ENCODE measurements at regions not wholly inside any gene's neighbourhood (a gene's known extent, or its start where the extent isn't known, plus 50 kb on each side); places are given as distances from the start of the nearest gene placed in this dataset.
"Not testable (repeated sequence)": the region's sequence is repeated elsewhere in the genome, so short reads cannot be mapped to it uniquely, and the experiment has no call there.

DNA sequence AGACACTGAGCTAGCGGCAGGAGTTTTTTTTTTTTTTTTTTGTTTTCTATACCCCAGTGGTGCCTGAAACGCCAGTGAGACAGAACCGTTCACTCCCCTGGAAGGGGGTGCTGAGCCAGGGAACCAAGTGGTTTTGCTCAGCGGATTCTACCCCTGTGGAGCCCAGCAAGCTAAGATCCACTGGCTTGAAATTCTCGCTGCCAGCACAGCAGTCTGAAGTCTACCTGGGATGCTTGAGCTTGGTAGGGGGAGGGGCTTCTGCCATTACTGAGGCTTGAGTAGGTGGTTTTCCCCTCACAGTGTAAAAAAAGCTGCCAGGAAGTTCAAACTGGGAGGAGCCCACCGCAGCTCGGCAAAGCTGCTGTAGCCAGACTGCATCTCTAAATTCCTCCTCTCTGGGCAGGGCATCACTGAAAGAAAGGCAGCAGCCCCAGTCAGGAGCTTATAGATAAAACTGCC lies 173.0 kb downstream of the DMAC1 start:
- peak; percentile 10 to 11 for DNase-seq (ENCODE audit: low read depth in 2 of 2, low spot score in 1 of 2)

DNA sequence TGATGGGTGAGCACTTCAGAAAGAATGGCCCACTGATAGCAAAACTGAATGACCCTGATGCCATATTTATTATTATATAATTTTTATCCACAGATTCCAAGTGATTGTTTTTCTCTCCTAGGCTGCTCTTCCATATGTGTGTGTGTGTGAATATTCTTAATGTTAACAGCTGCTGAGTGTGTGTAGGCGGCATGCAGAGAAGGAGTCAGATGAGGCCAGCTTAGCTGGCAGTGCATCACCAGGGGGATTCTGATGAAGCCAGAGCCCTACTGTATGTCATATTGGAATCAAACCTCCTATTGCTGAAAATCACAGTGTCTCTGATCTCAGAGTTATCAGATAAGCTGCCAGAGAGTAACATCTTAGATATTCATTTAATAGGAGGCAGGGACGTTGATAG lies 177.1 kb downstream of the DMAC1 start:
- DNase-seq (ENCODE audit: low read depth in 2 of 2, low spot score in 1 of 2), result no peak

DNA sequence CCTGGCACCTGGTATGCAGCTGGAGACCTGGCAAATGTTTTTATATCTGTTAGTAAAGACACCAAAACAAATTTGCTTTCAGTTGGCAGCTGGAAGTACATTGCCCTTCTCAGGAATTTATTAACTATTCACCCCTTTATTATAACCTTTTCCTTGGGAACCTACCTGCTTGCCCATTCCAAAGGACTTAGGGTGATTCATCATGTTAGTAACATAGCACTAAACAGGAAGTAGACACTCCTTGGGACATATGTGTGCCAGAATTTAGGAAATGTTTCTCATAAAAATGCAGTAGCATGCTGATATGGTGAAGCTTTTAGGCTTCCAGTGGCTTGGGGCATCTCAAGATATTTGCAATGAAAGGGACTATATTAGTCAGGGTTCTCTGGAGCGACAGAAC lies 184.2 kb downstream of the DMAC1 start:
- no peak for DNase-seq (ENCODE audit: low read depth in 2 of 2, low spot score in 1 of 2)

DNA sequence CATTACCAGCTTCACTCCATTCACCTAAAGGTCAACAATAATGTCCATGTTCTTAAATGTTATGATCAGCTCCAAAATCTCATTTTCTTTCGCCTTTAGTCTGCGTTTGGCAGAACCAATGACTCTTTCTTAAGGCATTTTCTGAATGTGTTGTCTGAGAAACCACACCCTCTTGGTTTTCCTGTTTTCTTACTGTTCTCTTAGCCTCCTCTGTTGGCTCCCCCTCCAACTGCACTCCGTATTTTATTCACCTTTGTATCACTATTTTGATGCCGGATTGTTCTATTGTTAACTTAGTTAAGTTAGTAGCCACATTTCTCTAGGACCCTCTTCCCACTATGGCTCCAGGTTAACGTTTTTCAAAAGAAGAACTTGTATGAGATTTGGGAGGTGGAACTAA lies 185.6 kb downstream of the DMAC1 start:
- DNase-seq (ENCODE audit: low read depth in 2 of 2, low spot score in 1 of 2), result no peak

DNA sequence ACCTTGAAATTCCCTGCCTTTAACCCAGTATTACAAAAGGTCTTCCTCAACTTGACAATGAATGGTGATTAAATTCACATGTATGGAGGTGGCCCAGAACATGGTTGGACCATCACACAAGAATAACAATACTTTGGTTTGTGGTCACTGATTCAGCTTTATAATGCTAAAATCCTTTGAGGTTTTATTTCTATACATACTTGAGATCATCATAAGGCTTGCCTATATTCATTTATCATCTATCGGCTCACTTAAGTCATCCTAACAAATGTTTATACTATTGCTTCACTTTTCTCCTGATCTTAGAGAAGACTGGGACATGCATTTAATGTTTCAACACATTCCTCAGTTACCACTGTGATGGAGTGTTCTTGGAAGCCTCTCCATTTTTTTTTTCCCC lies 191.3 kb downstream of the DMAC1 start:
- DNase-seq (ENCODE audit: low read depth in 2 of 2, low spot score in 1 of 2), result no peak

DNA sequence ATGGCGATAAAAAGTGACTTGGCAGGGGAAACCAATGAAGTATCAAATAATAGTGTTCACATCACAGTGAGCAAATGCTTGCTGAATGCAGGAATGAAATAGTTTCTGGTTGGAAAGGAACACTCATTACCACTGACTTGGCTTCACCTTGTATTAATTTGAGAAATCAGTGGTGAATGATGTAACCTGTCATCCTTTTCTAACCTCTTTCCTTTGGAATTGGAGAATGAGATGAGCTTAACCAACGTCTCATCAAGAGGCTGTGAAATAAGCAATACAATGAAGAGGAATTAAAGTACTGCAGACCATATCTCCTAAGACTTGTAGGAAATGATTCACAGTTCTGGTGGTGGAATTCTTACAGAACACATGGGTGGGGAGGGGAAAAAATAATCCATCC lies 192.2 kb downstream of the DMAC1 start:
- DNase-seq (ENCODE audit: low read depth in 2 of 2, low spot score in 1 of 2), result no peak

DNA sequence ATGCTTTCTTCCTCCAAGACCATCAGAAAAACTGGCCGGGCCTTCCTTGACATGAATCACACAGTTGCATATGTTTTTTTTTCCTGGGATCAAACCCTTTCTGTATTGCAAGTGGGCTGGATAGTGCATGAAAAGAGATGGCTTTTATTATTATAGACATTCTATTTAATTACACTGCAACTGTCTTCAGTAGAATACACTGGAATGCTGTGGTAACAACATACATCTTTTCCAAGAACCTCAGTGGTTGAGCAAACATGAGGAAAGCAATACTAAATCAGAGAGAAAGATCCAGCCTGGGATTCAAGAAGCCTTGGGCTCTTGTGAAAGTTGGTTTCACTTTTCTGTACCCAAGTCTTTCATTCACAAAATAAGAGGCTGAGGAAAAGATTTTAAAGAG lies 193.0 kb downstream of the DMAC1 start:
- DNase-seq (ENCODE audit: low read depth in 2 of 2, low spot score in 1 of 2), result no peak

DNA sequence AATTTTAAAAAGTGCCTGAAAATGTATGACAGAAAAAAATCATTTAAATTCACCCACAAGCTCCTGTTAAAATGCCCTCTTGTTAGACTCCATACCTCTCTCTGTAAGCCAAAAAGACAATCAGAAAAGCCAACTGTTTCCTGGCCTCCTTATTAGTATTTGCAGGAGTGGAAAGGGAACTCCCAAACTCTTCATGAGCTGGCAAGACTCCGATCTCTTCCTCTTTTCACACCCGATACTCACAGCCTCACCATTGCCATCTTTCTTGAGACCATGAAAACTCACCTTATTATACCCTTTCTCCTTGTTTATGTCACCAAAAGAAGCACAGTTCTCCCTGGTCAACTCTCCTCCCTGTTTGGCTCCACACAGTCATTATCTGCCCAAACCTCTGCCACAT lies 197.8 kb downstream of the DMAC1 start:
- no peak for DNase-seq (ENCODE audit: low read depth in 2 of 2, low spot score in 1 of 2)

DNA sequence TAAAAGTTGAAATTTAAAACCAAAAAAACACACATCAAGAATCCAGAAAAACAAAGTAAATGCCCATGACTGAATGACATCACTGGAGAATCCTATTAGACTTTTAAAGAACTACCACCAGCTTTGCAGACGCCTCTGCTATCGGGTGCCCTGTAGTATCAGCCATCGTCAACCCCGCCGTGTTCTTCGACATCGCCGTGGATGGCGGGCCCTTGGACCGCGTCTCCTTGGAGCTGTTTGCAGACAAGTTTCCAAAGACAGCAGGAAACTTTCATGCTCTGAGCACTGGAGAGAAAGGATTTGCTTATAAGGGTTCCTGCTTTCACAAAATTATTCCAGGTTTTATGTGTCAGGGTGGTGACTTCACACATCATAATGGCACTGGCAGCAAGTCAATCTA lies 201.9 kb downstream of the DMAC1 start:
- no peak for DNase-seq (ENCODE audit: low read depth in 2 of 2, low spot score in 1 of 2)

DNA sequence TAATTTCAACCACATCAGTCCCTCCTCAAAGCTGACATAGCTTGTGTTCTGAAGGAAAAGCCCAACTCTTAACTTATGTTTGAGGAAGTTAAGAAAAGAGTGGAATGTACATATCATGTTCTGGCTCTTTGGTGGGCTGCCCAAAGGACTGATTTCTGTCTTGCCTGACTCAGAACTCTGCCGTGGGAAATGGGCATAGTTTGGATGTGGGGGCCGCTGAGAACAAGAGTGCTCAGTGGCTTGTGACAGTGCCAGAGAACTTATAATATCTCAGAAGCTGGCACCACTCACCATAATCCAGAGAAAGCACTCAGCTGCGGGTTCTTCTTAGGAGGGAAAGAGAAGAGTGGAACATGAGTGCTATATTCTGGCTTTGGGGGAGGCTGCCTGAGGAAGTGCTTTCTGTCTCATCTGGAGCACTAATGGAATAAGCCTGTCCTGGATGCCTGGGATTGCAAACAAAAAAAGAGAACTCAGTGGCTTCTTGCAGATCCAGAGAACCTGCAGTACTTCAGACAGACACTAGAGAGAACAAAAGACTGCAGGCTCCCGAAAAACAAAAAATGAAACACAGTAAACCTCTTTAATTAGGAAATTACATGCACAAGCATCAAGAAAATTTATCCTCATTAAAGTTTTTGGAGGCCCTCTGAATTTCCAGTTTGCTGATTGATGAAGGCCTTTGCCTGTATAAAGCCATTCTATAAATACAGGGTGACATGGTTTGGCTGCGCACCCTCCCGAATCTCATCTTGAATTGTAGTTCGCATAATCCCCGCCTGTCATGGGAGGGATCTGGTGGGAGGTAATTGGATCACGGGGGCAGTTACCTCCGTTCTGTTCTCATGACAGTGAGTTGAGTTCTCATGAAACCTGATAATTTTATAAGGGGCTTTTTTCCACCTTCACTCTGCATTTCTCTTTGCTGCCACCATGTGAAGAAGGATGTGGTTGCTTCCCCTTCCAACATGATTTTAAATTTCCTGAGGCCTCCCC lies 207.0 kb downstream of the DMAC1 start:
- DNase-seq (ENCODE audit: low read depth in 2 of 2, low spot score in 1 of 2), result no peak

DNA sequence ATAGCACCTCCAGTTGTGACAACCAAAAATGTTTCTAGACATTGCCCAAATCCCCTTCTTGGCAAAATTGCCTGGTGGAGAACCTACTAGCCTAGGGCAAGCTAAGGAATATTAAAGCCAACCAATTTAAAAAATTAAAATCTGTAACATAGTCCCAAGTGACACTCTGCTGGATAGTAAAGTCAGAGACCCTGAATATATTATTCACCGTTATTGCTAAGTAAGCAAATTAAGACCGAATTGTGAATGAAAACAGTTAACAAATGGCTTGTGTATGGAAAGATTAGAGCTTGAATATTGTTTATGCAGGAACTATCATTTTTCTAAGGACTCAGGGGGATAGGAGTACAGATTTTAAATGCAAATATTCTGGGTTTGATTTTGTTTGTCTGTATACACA lies 208.1 kb downstream of the DMAC1 start:
- no peak for DNase-seq (ENCODE audit: low read depth in 2 of 2, low spot score in 1 of 2)

DNA sequence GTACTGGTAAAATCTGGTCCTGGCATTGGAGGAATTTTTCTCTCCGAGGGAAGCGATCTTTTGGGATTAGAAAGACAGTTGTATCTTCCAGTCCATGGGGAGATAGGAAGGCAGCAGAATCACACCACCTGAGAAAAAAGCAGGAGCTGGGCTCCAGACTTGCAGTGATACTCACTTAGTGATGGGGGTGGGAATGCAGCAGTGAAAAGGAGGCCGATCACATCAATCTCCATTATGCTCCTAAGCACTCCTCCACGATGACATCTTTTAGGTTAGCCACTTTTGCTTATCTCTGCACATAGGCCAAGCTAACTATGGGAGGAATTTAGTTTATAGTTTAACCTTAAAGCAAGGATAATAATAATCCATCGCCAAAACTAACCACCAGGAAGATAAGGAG lies 219.0 kb downstream of the DMAC1 start:
- DNase-seq (ENCODE audit: low read depth in 2 of 2, low spot score in 1 of 2), result no peak

DNA sequence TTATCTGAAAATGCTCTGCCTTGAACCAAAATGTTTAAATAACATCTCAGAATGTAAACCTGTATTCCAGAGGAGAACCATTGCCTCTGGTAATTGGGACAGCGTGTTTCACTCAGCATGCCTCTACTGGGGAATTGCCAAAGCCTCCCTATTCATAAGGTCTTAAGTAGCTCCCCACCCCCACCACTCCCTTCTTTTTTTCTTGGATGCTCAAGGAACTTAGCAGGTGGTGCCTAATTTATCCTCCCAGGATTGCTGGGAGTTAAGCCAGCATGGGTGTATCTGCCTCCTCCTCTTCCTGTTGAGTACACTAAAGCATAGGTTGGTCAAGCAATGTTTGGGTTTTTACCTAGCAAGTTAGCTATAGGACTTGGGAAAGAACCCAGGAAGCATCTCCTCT lies 220.2 kb downstream of the DMAC1 start:
- no peak for DNase-seq (ENCODE audit: low read depth in 2 of 2, low spot score in 1 of 2)

DNA sequence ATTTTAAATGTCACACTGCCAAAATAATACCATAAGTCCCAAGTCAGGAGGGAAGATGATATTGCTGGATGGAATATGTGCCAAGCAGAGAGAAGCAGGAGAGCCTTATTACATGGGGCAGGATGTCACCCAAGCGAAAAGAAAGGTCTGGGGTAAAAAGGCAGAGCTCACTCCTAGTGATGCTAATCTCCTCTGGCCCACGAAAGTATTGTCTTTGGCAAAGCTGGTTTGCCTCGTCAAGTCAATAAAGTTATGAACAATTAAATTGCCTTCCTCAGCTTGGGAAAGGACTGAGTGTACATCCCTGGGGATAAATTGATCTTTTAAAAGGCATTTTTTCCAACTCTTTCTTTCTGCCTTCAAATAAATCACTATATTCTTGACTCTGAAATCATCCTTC lies 220.6 kb downstream of the DMAC1 start:
- no peak for DNase-seq (ENCODE audit: low read depth in 2 of 2, low spot score in 1 of 2)

DNA sequence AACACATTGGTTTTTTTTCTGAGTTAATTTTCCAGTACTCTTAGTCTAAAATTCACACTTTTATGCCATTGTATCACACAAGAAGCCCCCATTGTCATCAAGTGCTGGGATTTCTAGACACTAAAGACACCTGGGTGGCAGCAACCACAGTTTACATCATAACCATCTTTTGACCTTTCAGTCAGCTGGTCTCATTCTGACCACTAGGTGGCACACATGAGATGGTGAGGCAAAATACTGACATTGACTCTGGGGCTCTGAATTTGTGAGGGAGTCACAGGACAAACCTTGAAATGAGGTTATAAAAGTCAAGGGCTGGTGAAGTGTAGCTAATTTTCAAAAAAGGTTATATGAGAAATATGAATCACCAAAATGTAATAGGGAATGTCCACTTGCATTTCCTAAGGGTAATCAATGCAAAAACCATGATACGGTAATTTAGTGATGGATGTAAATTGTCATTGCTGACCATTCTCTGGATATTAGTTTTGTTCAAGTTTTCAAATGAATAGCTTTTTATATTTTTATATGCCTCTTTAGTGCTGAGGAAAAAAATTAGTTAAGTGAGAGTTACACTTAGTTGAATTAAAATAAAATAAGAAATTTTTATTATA lies 229.4 kb downstream of the DMAC1 start:
- peak; percentile 16 to 33 for DNase-seq (ENCODE audit: low read depth in 2 of 2, low spot score in 1 of 2)

DNA sequence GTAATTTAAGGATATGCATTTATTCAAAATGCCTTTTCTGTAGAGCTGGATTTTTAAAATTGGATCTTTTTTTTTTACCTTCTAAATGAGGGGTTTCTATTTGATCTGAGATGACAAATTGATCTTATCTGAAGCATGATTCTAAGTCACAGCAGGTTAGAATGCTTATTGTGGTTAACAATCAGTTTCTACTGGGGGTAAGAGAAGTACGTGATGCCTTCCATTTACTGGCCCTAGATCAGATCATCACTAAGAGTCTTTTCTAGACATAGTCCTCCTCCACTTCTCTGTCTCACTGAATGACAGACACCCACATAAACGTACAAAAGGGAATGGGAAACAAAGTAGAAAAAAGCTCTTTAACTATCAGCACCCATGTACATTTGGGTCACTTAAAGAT lies 231.9 kb downstream of the DMAC1 start:
- no peak for DNase-seq (ENCODE audit: low read depth in 2 of 2, low spot score in 1 of 2)

DNA sequence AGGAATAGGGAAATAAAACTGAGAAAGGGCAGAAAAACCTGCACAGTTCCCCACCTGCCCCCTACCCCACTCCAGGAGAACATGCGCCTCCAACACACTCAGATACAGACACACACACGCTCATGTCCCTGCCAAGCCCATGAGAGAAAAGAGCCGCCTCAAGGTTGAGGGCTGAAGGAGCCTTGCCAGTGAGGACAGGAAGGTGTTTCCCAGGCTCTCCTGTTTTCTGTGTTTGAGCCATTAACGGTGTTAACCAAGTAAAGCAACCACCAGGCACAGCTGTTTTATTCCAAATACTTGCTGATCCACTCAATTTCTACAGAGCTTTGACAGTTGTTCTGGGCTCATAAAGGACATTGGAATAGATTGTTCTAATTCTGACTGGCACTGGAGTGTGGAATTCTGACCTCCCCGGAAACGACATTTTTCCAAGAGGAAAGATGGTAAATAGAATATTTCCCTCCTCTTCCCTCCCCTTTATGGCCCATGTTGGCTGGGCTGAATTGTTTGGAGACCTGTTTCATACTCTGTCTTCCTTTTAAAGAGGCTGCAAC lies 238.0 kb downstream of the DMAC1 start:
- DNase-seq (ENCODE audit: low read depth in 2 of 2, low spot score in 1 of 2), result no peak

DNA sequence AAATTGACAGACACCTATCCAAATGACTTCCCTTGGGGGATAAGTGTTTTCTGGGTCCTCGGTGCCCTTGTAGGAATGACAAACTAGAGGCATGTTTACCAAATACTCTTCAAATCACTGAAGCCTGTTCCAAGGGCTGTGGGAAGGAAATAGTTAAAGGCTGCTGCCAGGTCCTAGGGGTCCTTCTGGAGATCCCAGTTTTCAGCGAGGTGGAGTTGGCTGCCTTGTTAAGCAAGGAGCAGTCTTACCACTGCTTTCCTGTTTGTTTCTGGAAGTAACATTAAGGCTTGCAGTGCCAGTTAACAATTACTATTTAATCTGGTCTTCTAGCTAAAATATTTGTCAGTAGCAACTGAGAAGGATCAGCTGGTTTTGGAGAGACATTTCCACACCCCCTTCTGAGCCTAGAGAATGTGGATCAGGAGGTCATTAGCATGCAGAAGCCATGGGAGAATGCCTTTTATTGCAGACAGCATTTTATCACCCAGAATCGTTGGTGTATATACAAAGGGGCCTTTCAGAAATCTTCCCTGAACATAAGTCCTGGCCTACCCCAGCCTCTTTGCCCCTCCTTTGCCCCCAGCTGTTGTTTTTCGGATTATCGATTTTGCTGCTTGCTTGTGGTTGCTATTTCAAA lies 238.8 kb downstream of the DMAC1 start:
- DNase-seq (ENCODE audit: low read depth in 2 of 2, low spot score in 1 of 2), result no peak

DNA sequence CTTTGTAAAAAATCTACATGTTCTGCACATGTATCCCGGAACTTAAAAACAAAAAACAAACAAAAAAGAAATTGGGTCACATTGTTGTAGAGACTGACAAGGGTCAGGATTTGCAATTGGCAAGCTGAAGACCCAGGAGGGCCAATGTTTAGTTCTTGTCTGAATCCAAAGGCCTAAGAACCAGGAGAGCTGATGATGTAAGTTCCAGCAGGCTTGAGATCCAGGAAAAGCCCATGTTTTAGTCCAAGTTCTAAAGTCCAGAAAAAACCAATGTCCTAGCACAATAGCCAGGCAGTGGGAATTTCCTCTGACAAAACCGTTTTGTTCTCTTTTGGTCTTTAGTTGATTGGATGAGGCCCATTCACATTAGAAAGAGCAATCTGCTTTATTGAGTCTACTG lies 244.9 kb downstream of the DMAC1 start:
- no peak for DNase-seq (ENCODE audit: low read depth in 2 of 2, low spot score in 1 of 2)

DNA sequence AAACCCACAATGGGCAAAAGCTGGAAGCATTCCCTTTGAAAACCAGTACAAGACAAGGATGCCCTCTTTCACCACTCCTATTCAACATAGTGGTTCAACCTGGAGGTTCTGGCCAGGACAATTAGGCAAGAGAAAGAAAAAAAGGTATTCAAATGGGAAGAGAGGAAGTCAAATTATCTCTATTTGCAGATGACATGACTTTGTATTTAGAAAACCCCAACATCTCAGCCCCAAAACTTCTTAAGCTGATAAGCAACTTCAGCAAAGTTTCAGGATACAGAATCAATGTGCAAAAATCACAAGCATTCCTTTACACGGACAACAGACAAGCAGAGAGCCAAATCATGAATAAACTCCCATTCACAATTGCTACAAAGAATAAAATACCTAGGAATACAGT lies 246.9 kb downstream of the DMAC1 start:
- not testable (repeated sequence) for DNase-seq (ENCODE audit: low read depth in 2 of 2, low spot score in 1 of 2)

DNA sequence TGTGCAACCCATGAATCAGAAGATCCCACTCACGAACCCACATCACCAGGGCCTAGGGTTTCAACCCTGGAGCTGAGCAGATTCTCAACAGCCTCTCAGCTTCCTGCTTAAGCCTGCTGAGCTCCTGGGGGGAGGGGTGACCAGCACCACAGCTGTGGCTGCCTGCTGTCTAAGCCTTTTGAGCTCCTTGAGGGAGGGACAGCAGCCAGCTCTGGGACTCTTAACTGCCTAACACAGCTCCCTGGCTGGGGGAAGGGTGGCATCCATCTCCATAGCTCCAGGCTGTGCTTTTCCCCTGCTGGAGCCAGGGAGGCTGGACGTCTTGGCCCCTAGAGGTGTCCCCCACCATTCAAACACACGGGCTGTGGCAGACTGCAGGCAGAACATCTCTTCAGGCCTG lies 250.3 kb downstream of the DMAC1 start:
- no peak for DNase-seq (ENCODE audit: low read depth in 2 of 2, low spot score in 1 of 2)

DNA sequence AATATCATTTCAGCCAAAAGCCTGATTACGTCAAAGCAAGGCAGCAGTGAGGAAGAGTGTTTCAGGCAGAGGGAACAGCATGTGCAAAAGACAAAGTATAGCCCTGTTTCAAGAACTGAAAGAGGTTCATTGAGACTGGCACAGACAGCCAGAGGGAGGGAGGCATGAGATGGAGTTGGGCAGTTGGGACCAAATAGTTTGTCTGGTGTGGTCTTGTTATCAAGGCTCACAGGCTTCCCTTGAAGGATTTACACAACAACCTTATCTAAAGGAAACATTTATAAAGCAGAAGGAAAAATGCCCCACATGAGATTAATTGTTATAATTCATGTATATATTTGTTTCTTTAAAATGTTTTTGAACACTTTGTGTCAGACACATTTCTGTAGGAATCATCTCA lies 253.3 kb downstream of the DMAC1 start:
- no peak for DNase-seq (ENCODE audit: low read depth in 2 of 2, low spot score in 1 of 2)

Data from stimulated activated CD8-positive, alpha-beta memory T cell treated with anti-CD3 and anti-CD28 coated beads, Interleukin-4, amount 100 ng/mL, for 4 hours (primary cell).